SK-N-SH (cell line): ENCODE measurements at regions not wholly inside any gene's neighbourhood (a gene's known extent, or its start where the extent isn't known, plus 50 kb on each side); places are given as distances from the start of the nearest gene placed in this dataset.

Experiments used
- CTCF ChIA-PET: fragments of 300-600, 350-600 bp; formaldehyde crosslinking; extraction: SDS; loops from one replicate; lab custom pipeline; 2021; lab: Yijun Ruan, JAX
- POLR2A ChIA-PET: fragments of 350-600 bp; sonication (Branson Sonifier 250); formaldehyde crosslinking; extraction: SDS; loops from one replicate; lab custom pipeline; 2020; ENCODE audit warnings: antibody characterized with exemption, inconsistent platforms; lab: Yijun Ruan, JAX
- DNase-seq: peaks from one replicate; pipeline ENCODE4 v3.0.0; 2012
- H2AFZ ChIP-seq: fragments of 200-600 bp; sonication (generic); 2 replicates; pipeline ENCODE4 v1.8.1; 2016; ENCODE audit warnings: antibody characterized with exemption, mild to moderate bottlenecking, low read depth
- H3F3A ChIP-seq: fragments of 200-600 bp; sonication (generic); replicated peaks from 2 replicates; pipeline ENCODE3; 2016; ENCODE audit warnings: antibody characterized with exemption, mild to moderate bottlenecking; ENCODE audit not compliant: insufficient read depth
- H3K27ac ChIP-seq, 2 experiments: fragments of 200-500 bp in 1 of 2; fragments of 200-600 bp in 1 of 2; sonication (Bioruptor generic) in 1 of 2; sonication (generic), shearing (Covaris generic) in 1 of 2; 2 replicates each; pipeline versions ENCODE4 v1.5.1 to v1.6.1; 2014 to 2016; ENCODE audit warnings: low read depth in 2 of 2, inconsistent platforms in 1 of 2, low read length in 1 of 2, mild to moderate bottlenecking in 1 of 2, mixed read lengths in 1 of 2
- H3K27me3 ChIP-seq: fragments of 200-600 bp; sonication (generic), shearing (Covaris generic); 2 replicates; pipeline ENCODE4 v1.6.1; 2016; ENCODE audit warnings: mixed run types; ENCODE audit not compliant: insufficient read depth
- H3K36me3 ChIP-seq, 2 experiments: fragments of 200-500 bp in 1 of 2; fragments of 200-600 bp in 1 of 2; sonication (Bioruptor generic) in 1 of 2; sonication (generic) in 1 of 2; replicated peaks in 1 of 2; 2 replicates each; pipeline versions ENCODE3 to v1.5.1; 2014 to 2016; ENCODE audit warnings: low read length in 1 of 2, mild to moderate bottlenecking in 1 of 2; ENCODE audit not compliant: insufficient read depth in 2 of 2, control insufficient read depth in 1 of 2
- H3K4me1 ChIP-seq, 2 experiments: fragments of 200-500 bp in 1 of 2; fragments of 200-600 bp in 1 of 2; sonication (Bioruptor generic) in 1 of 2; sonication (generic), shearing (Covaris generic) in 1 of 2; 2 replicates each; pipeline versions ENCODE4 v1.5.1 to v1.6.1; 2014 to 2016; ENCODE audit warnings: low read depth in 1 of 2, low read length in 1 of 2, mixed run types in 1 of 2; ENCODE audit not compliant: insufficient read depth in 2 of 2, control insufficient read depth in 1 of 2
- H3K4me2 ChIP-seq: fragments of 200-600 bp; sonication (generic), shearing (Covaris generic); 2 replicates; pipeline ENCODE4 v1.6.1; 2017; ENCODE audit warnings: mixed run types
- H3K4me3 ChIP-seq, 2 experiments: fragments of 200-500 bp in 1 of 2; fragments of 200-600 bp in 1 of 2; sonication (Bioruptor generic) in 1 of 2; sonication (generic), shearing (Covaris generic) in 1 of 2; 2 replicates each; pipeline versions ENCODE4 v1.5.1 to v1.8.1; 2014 to 2016; ENCODE audit warnings: low read depth in 2 of 2, inconsistent platforms in 1 of 2, low read length in 1 of 2, mild to moderate bottlenecking in 1 of 2, mixed read lengths in 1 of 2, moderate library complexity in 1 of 2
- H3K79me2 ChIP-seq: fragments of 200-600 bp; sonication (generic); 2 replicates; pipeline ENCODE4 v1.8.1; 2017; ENCODE audit warnings: mild to moderate bottlenecking; ENCODE audit not compliant: insufficient read depth
- H3K9ac ChIP-seq: fragments of 200-600 bp; sonication (generic); 2 replicates; pipeline ENCODE4 v1.6.1; 2017; ENCODE audit warnings: mixed run types
- H3K9me2 ChIP-seq: fragments of 200-600 bp; sonication (generic); 2 replicates; pipeline ENCODE4 v1.6.1; 2017; ENCODE audit warnings: mixed run types
- H3K9me3 ChIP-seq: fragments of 200-600 bp; sonication (generic); 2 replicates; pipeline ENCODE4 v1.6.1; 2017; ENCODE audit warnings: mixed run types, mild to moderate bottlenecking, moderate library complexity
- H4K20me1 ChIP-seq: fragments of 200-600 bp; sonication (generic); 2 replicates; pipeline ENCODE4 v1.6.1; 2017; ENCODE audit warnings: mild to moderate bottlenecking, mixed run types; ENCODE audit not compliant: insufficient read depth
- EP300 ChIP-seq, 2 experiments: IDR thresholded peaks; 2 replicates each; pipeline versions ENCODE4 v1.4.0 to v1.6.1; 2012; ENCODE audit warnings: borderline replicate concordance in 1 of 2, low read depth in 1 of 2, low read length in 1 of 2
- EZH2phosphoT487 ChIP-seq: fragments of 200-600 bp; sonication (generic); IDR thresholded peaks from 2 replicates; pipeline ENCODE4 v1.6.1; 2017; ENCODE audit warnings: low read depth, mixed run types, mild to moderate bottlenecking, antibody characterized with exemption, moderate library complexity, borderline replicate concordance
- FOSL2 ChIP-seq: IDR thresholded peaks from 2 replicates; pipeline ENCODE4 v1.4.0; 2012; ENCODE audit warnings: low read depth, mild to moderate bottlenecking, moderate library complexity, borderline replicate concordance
- FOXJ3 ChIP-seq: sonication (generic); formaldehyde crosslinking; IDR thresholded peaks from 2 replicates; pipeline ENCODE4 v1.5.1; 2020; ENCODE audit warnings: mild to moderate bottlenecking, missing genetic modification reagents
- FOXM1 ChIP-seq: IDR thresholded peaks from 2 replicates; pipeline ENCODE4 v1.4.0; 2012; ENCODE audit warnings: low read depth, mild to moderate bottlenecking
- GABPA ChIP-seq: IDR thresholded peaks from 2 replicates; pipeline ENCODE4 v1.4.0; 2012; ENCODE audit warnings: low read depth, mild to moderate bottlenecking
- IRF3 ChIP-seq: fragments of 150-350 bp; IDR thresholded peaks from 2 replicates; pipeline ENCODE4 v1.6.1; 2016; ENCODE audit warnings: mild to moderate bottlenecking, low read depth, low read length
- JUND ChIP-seq: IDR thresholded peaks from 2 replicates; pipeline ENCODE4 v1.4.0; 2012
- MAX ChIP-seq: IDR thresholded peaks from 2 replicates; pipeline ENCODE4 v1.4.0; 2012; ENCODE audit warnings: low read depth
- MXI1 ChIP-seq: IDR thresholded peaks from 2 replicates; pipeline ENCODE4 v1.6.1; 2012; ENCODE audit warnings: mild to moderate bottlenecking, low read depth, low read length, improper control_type of control experiment
- NFIC ChIP-seq: IDR thresholded peaks from 2 replicates; pipeline ENCODE4 v1.4.0; 2012; ENCODE audit warnings: borderline replicate concordance
- RCOR1 ChIP-seq: fragments of 150-350 bp; IDR thresholded peaks from 2 replicates; pipeline ENCODE4 v1.6.1; 2017; ENCODE audit warnings: antibody characterized with exemption, low read length
- REST ChIP-seq: IDR thresholded peaks from 2 replicates; pipeline ENCODE4 v1.6.1; 2012; ENCODE audit warnings: mild to moderate bottlenecking, low read depth, low read length, moderate library complexity
- RXRA ChIP-seq: IDR thresholded peaks from 2 replicates; pipeline ENCODE4 v1.4.0; 2012; ENCODE audit warnings: low read depth, mild to moderate bottlenecking, borderline replicate concordance
- SIN3A ChIP-seq: IDR thresholded peaks from 2 replicates; pipeline ENCODE4 v1.6.1; 2012; ENCODE audit warnings: low read depth, mild to moderate bottlenecking, low read length, moderate library complexity, borderline replicate concordance
- TCF12 ChIP-seq: IDR thresholded peaks from 2 replicates; pipeline ENCODE4 v1.4.0; 2012
- TEAD4 ChIP-seq: IDR thresholded peaks from 2 replicates; pipeline ENCODE4 v1.4.0; 2012; ENCODE audit warnings: mild to moderate bottlenecking, borderline replicate concordance; ENCODE audit not compliant: insufficient read depth
- USF1 ChIP-seq: IDR thresholded peaks from 2 replicates; pipeline ENCODE4 v1.4.0; 2012; ENCODE audit warnings: low read depth, borderline replicate concordance
- WGBS: methylation state at CpG from one replicate; pipeline ENCODE4 v1.1.6; 2017; ENCODE audit warnings: low lambda C conversion rate; 5-methylcytosine and 5-hydroxymethylcytosine counted together

- TF ChIP-seq FOXJ3 (no peak), SIN3A (no peak), GABPA (no peak), MAX (no peak), JUND (no peak)
- TF ChIP-seq, all 33 proteins: peak for 0
- no peaks in the 10 kb centered on the region for H3K36me3 ChIP-seq
- H4K20me1 ChIP-seq: no peaks in the 10 kb centered on the region
- H3K9me2 ChIP-seq: no peaks in the 10 kb centered on the region
- H3K9ac ChIP-seq: no peak overlapping the region
- H3K9me3 ChIP-seq: no peaks in the 10 kb centered on the region
- no peaks in the 10 kb centered on the region for H3K4me1 ChIP-seq
- no peaks in the 10 kb centered on the region for H3K27me3 ChIP-seq
- 44% methylated on average over 4 of the region's 4 CpGs for WGBS
- no peak overlapping the region for H3K4me2 ChIP-seq
- H2AFZ ChIP-seq: no peak overlapping the region
- H3K79me2 ChIP-seq: no peaks in the 10 kb centered on the region
- ChIA-PET POLR2A (no interaction called here), CTCF (no interaction called here)
- H3K4me3 ChIP-seq: no peak overlapping the region
- DNase-seq: no peak
- no peaks in the 10 kb centered on the region for H3F3A ChIP-seq
- no peak overlapping the region for H3K27ac ChIP-seq
Observed at GRCh38 chr3:94928921-94929320, 866.1 kb downstream of the NSUN3 start.

- Histone ChIP-seq H3K4me1 (no peaks in the 10 kb centered on the region), H3K4me3 (no peak overlapping the region), H3K4me2 (no peak overlapping the region), H3K9ac (no peak overlapping the region), H3K9me2 (no peaks in the 10 kb centered on the region), H4K20me1 (no peaks in the 10 kb centered on the region), H3K36me3 (no peaks in the 10 kb centered on the region), H3K79me2 (no peaks in the 10 kb centered on the region), H3F3A (no peaks in the 10 kb centered on the region), H2AFZ (no peak overlapping the region), H3K9me3 (no peaks in the 10 kb centered on the region), H3K27me3 (no peaks in the 10 kb centered on the region), H3K27ac (no peak overlapping the region)
- no peak for TF ChIP-seq JUND
- no peak for TF ChIP-seq RCOR1
- no peak for TF ChIP-seq GABPA
- TF ChIP-seq FOSL2: no peak
- no peak for TF ChIP-seq FOXM1
- TF ChIP-seq EZH2phosphoT487: no peak
- TF ChIP-seq RXRA: no peak
- no peak for TF ChIP-seq IRF3
- no peak for TF ChIP-seq REST
- TF ChIP-seq NFIC: no peak
- TF ChIP-seq TCF12: no peak
- TF ChIP-seq MXI1: no peak
- no peak for TF ChIP-seq EP300 (IDR thresholded peaks at IDR 0.05; ENCODE audit: borderline replicate concordance in 1 of 2, low read depth in 1 of 2, low read length in 1 of 2)
- no peak for TF ChIP-seq USF1
- no peak for TF ChIP-seq TEAD4
- CTCF ChIA-PET: no interaction called here
- 48% methylated on average over 5 of the region's 5 CpGs for WGBS
- POLR2A ChIA-PET: no interaction called here
- no peak for DNase-seq
Observed at GRCh38 chr3:94935738-94936580, 873.1 kb downstream of the NSUN3 start.
